H9 (cell line): ENCODE measurements at regions not wholly inside any gene's neighbourhood (a gene's known extent, or its start where the extent isn't known, plus 50 kb on each side); places are given as distances from the start of the nearest gene placed in this dataset.

ENCODE experiments used
- DNase-seq: peaks from one replicate; pipeline ENCODE4 v3.0.0-alpha.2; 2017
- H2AFZ ChIP-seq: one replicate; pipeline ENCODE4 v1.6.1; 2013; ENCODE audit warnings: mild to moderate bottlenecking, low read length, control low read depth, moderate library complexity
- H2AK5ac ChIP-seq: 2 replicates; pipeline ENCODE4 v1.6.1; 2013; ENCODE audit warnings: low read length, control low read depth, mixed read lengths; ENCODE audit not compliant: insufficient read length
- H2BK120ac ChIP-seq: one replicate; pipeline ENCODE4 v1.6.1; 2013; ENCODE audit warnings: low read depth, mild to moderate bottlenecking, low read length, control low read depth, inconsistent platforms; ENCODE audit not compliant: poor library complexity, severe bottlenecking
- H2BK12ac ChIP-seq: 2 replicates; pipeline ENCODE4 v1.6.1; 2013; ENCODE audit warnings: low read length, control low read depth, mixed read lengths, low read depth; ENCODE audit not compliant: insufficient read length
- H2BK15ac ChIP-seq: 2 replicates; pipeline ENCODE4 v1.6.1; 2013; ENCODE audit warnings: low read depth, low read length, control low read depth
- H2BK20ac ChIP-seq: one replicate; pipeline ENCODE4 v1.6.1; 2013; ENCODE audit warnings: low read depth, mild to moderate bottlenecking, low read length, control low read depth, inconsistent platforms; ENCODE audit not compliant: poor library complexity, severe bottlenecking
- H2BK5ac ChIP-seq: 2 replicates; pipeline ENCODE4 v1.6.1; 2013; ENCODE audit warnings: low read length, control low read depth, mixed read lengths; ENCODE audit not compliant: insufficient read length
- H3K14ac ChIP-seq: 2 replicates; pipeline ENCODE4 v1.6.1; 2013; ENCODE audit warnings: low read length, control low read depth; ENCODE audit not compliant: insufficient read depth
- H3K18ac ChIP-seq: 2 replicates; pipeline ENCODE4 v1.6.1; 2013; ENCODE audit warnings: low read depth, mild to moderate bottlenecking, mixed read lengths, low read length, control low read depth; ENCODE audit not compliant: insufficient read length
- H3K23ac ChIP-seq: 2 replicates; pipeline ENCODE4 v1.6.1; 2013; ENCODE audit warnings: low read length, control low read depth, mixed read lengths, low read depth; ENCODE audit not compliant: insufficient read length
- H3K23me2 ChIP-seq: 2 replicates; pipeline ENCODE4 v1.6.1; 2013; ENCODE audit warnings: low read depth, mild to moderate bottlenecking, mixed read lengths, low read length, control low read depth; ENCODE audit not compliant: insufficient read length, poor library complexity, severe bottlenecking
- H3K27ac ChIP-seq: 2 replicates; pipeline ENCODE4 v1.5.1; 2013; ENCODE audit warnings: low read length, control low read depth, mixed read lengths, low read depth; ENCODE audit not compliant: insufficient read length
- H3K27me3 ChIP-seq: 2 replicates; pipeline ENCODE4 v1.6.1; 2013; ENCODE audit warnings: low read length, control low read depth, inconsistent platforms; ENCODE audit not compliant: insufficient read depth
- H3K4ac ChIP-seq: 2 replicates; pipeline ENCODE4 v1.6.1; 2013; ENCODE audit warnings: low read depth, mild to moderate bottlenecking, control low read depth, inconsistent platforms, low read length, moderate library complexity
- H3K4me1 ChIP-seq: 2 replicates; pipeline ENCODE4 v1.6.1; 2013; ENCODE audit warnings: low read length, control low read depth, inconsistent platforms; ENCODE audit not compliant: insufficient read depth
- H3K4me2 ChIP-seq: 2 replicates; pipeline ENCODE4 v1.6.1; 2013; ENCODE audit warnings: low read length, control low read depth, mixed read lengths; ENCODE audit not compliant: insufficient read length, insufficient read depth
- H3K56ac ChIP-seq: 2 replicates; pipeline ENCODE4 v1.6.1; 2013; ENCODE audit warnings: low read depth, mild to moderate bottlenecking, mixed read lengths, low read length, control low read depth; ENCODE audit not compliant: insufficient read length
- H3K79me1 ChIP-seq: 2 replicates; pipeline ENCODE4 v1.6.1; 2013; ENCODE audit warnings: low read depth, mild to moderate bottlenecking, moderate library complexity, low read length, control low read depth, inconsistent platforms; ENCODE audit not compliant: insufficient read depth, poor library complexity, severe bottlenecking
- H3K79me2 ChIP-seq: 2 replicates; pipeline ENCODE4 v1.6.1; 2013; ENCODE audit warnings: low read length, control low read depth, inconsistent platforms; ENCODE audit not compliant: insufficient read depth
- H3K9ac ChIP-seq: 2 replicates; pipeline ENCODE4 v1.6.1; 2013; ENCODE audit warnings: low read length, control low read depth, mixed read lengths; ENCODE audit not compliant: insufficient read length; ENCODE audit errors: extremely low read depth
- H3K9me3 ChIP-seq: one replicate; pipeline ENCODE4 v1.6.1; 2013; ENCODE audit warnings: low read depth, low read length, inconsistent platforms; ENCODE audit not compliant: control insufficient read depth
- H3T11ph ChIP-seq: one replicate; pipeline ENCODE4 v1.6.1; 2013; ENCODE audit warnings: mild to moderate bottlenecking, low read length, control low read depth, inconsistent platforms
- H4K20me1 ChIP-seq: one replicate; pipeline ENCODE4 v1.6.1; 2013; ENCODE audit not compliant: control insufficient read depth, insufficient read length, insufficient read depth
- H4K5ac ChIP-seq: 2 replicates; pipeline ENCODE4 v1.6.1; 2013; ENCODE audit warnings: low read depth, mild to moderate bottlenecking, mixed read lengths, low read length, control low read depth; ENCODE audit not compliant: insufficient read length
- H4K8ac ChIP-seq: replicated peaks from 2 replicates; pipeline ENCODE4 v1.6.1; 2013; ENCODE audit warnings: low read length, control low read depth, mixed read lengths, low read depth; ENCODE audit not compliant: insufficient read length
- H4K91ac ChIP-seq: 2 replicates; pipeline ENCODE4 v1.6.1; 2013; ENCODE audit warnings: low read depth, mild to moderate bottlenecking, moderate library complexity, mixed read lengths, low read length, control low read depth; ENCODE audit not compliant: insufficient read length
- H3K27ac Mint-ChIP-seq, 3 experiments: 2 replicates in 2 of 3; 3 replicates in 1 of 3; pipeline ENCODE4 v1.8.0; 2020 to 2021; ENCODE audit warnings: mixed read lengths in 3 of 3, mild to moderate bottlenecking in 1 of 3, moderate library complexity in 1 of 3
- H3K27me3 Mint-ChIP-seq: 2 replicates; pipeline ENCODE4 v1.8.0; 2021; ENCODE audit warnings: low read depth, mild to moderate bottlenecking, moderate library complexity, mixed read lengths
- H3K36me3 Mint-ChIP-seq, 3 experiments: 2 replicates in 2 of 3; 3 replicates in 1 of 3; pipeline ENCODE4 v1.8.0; 2020 to 2021; ENCODE audit warnings: low read depth in 3 of 3, mixed read lengths in 3 of 3; ENCODE audit not compliant: insufficient read depth in 1 of 3
- H3K4me1 Mint-ChIP-seq, 2 experiments: 2 replicates each; pipeline ENCODE4 v1.8.0; 2020; ENCODE audit warnings: mixed read lengths in 2 of 2
- H3K4me3 Mint-ChIP-seq, 2 experiments: 2 replicates in 1 of 2; 3 replicates in 1 of 2; pipeline ENCODE4 v1.8.0; 2020 to 2021; ENCODE audit warnings: mild to moderate bottlenecking in 2 of 2, mixed read lengths in 2 of 2, moderate library complexity in 1 of 2
- H3K9me3 Mint-ChIP-seq, 2 experiments: 2 replicates in 1 of 2; 3 replicates in 1 of 2; pipeline ENCODE4 v1.8.0; 2020; ENCODE audit warnings: mild to moderate bottlenecking in 2 of 2, mixed read lengths in 2 of 2, moderate library complexity in 1 of 2
- CTCF ChIP-seq: fragments of 200-600 bp; sonication (generic); conservative IDR thresholded peaks from 3 replicates; pipeline ENCODE4 v1.8.0; 2021; ENCODE audit warnings: antibody characterized with exemption, mild to moderate bottlenecking
- WGBS: extraction: QIAGEN DNeasy Blood & Tissue Kit; methylation state at CpG from one replicate; pipeline ENCODE4 v1.1.7; 2013; ENCODE audit warnings: missing lambda C conversion rate, low lambda C conversion rate, mixed read lengths; ENCODE audit not compliant: insufficient read length; ENCODE audit errors: extremely low coverage; 5-methylcytosine and 5-hydroxymethylcytosine counted together

GRCh38 chr16:66225696-66226095 is 140.8 kb upstream of the CDH5 start:
- Histone ChIP-seq H3K27ac (no peak overlapping the region), H3K27me3 (no peaks in the 10 kb centered on the region), H3K56ac (no peak overlapping the region), H3K9ac (no peak overlapping the region), H3K14ac (no peak overlapping the region), H3K4me1 (no peaks in the 10 kb centered on the region), H3T11ph (no peak overlapping the region), H2BK120ac (no peak overlapping the region), H3K18ac (no peak overlapping the region), H4K8ac (no peak overlapping the region), H3K79me1 (no peaks in the 10 kb centered on the region), H2BK5ac (no peak overlapping the region), H2AK5ac (no peak overlapping the region), H2AFZ (no peak overlapping the region), H2BK15ac (no peak overlapping the region), H4K5ac (no peak overlapping the region), H2BK20ac (no peak overlapping the region), H2BK12ac (no peak overlapping the region), H3K9me3 (no peaks in the 10 kb centered on the region), H4K20me1 (no peaks in the 10 kb centered on the region), H3K79me2 (no peaks in the 10 kb centered on the region), H3K23me2 (no peaks in the 10 kb centered on the region), H4K91ac (no peak overlapping the region), H3K4me2 (no peak overlapping the region), H3K23ac (no peak overlapping the region), H3K4ac (no peak overlapping the region)
- H3K4me1 Mint-ChIP-seq = peaks cover 3 to 5% of the 10 kb centered on the region in 2 experiments; a peak in 2 of 4 replicates
- H3K36me3 Mint-ChIP-seq = no peaks in the 10 kb centered on the region
- H3K27ac Mint-ChIP-seq = no peak overlapping the region
- H3K4me3 Mint-ChIP-seq = no peak overlapping the region
- no peaks in the 10 kb centered on the region; a peak in 1 of 5 replicates for H3K9me3 Mint-ChIP-seq
- H3K27me3 Mint-ChIP-seq = peaks cover 2% of the 10 kb centered on the region
- no peak for DNase-seq
- WGBS = no CpG with 5 or more reads among the region's 5 CpGs
- TF ChIP-seq CTCF = no peak
